Caco-2 (cell line): ENCODE measurements at regions not wholly inside any gene's neighbourhood (a gene's known extent, or its start where the extent isn't known, plus 50 kb on each side); places are given as distances from the start of the nearest gene placed in this dataset.
"Not testable (repeated sequence)": the region's sequence is repeated elsewhere in the genome, so short reads cannot be mapped to it uniquely, and the experiment has no call there.

Source experiments
- BruUV-seq: library from RNA; stranded (reverse); fragments of 400-500 nt; replicated peaks from 2 replicates; lab custom pipeline; 2021; lab: Mats Ljungman, UMichigan
- CTCF ChIA-PET: fragments of 300-600 bp; sonication (Branson Sonifier 250); formaldehyde crosslinking; loops from one replicate; lab custom pipeline; 2022; ENCODE audit warnings: antibody characterized with exemption; lab: Charles Lee
- POLR2A ChIA-PET: fragments of 300-600 bp; sonication (Branson Sonifier 250); formaldehyde crosslinking; loops from one replicate; lab custom pipeline; 2022; ENCODE audit warnings: antibody characterized with exemption; lab: Charles Lee
- DNase-seq, 2 experiments: peaks; one replicate each; pipeline versions ENCODE4 v3.0.0 to v3.0.0-alpha.2; 2020 to 2022
- H3K27me3 ChIP-seq: replicated peaks from 2 replicates; pipeline ENCODE4 v1.6.0; 2011; ENCODE audit warnings: low read length; ENCODE audit not compliant: control insufficient read depth, insufficient read depth
- H3K36me3 ChIP-seq: 2 replicates; pipeline ENCODE4 v1.5.1; 2011; ENCODE audit warnings: low read length; ENCODE audit not compliant: control insufficient read depth, insufficient read depth
- H3K4me1 ChIP-seq: fragments of 250-450 bp; sonication (Bioruptor Pico); 2 replicates; pipeline ENCODE4 v1.5.1; 2020; ENCODE audit warnings: mild to moderate bottlenecking
- H3K4me3 ChIP-seq: 2 replicates; pipeline ENCODE4 v1.5.1; 2011; ENCODE audit warnings: low read depth, mild to moderate bottlenecking, control low read depth, low read length
- H3K9me3 ChIP-seq: fragments of 250-450 bp; sonication (Bioruptor Pico); 2 replicates; pipeline ENCODE4 v1.5.1; 2020; ENCODE audit warnings: mild to moderate bottlenecking, moderate library complexity
- H3K27ac Mint-ChIP-seq: one replicate; pipeline ENCODE4 v1.8.0; 2022; ENCODE audit warnings: mixed read lengths; ENCODE audit not compliant: unreplicated experiment
- H3K27me3 Mint-ChIP-seq: one replicate; pipeline ENCODE4 v1.8.0; 2022; ENCODE audit warnings: mixed read lengths; ENCODE audit not compliant: insufficient read depth, unreplicated experiment
- H3K36me3 Mint-ChIP-seq: one replicate; pipeline ENCODE4 v1.8.0; 2022; ENCODE audit warnings: mild to moderate bottlenecking, mixed read lengths; ENCODE audit not compliant: insufficient read depth, unreplicated experiment
- H3K4me1 Mint-ChIP-seq: one replicate; pipeline ENCODE4 v1.8.0; 2022; ENCODE audit warnings: low read depth, mixed read lengths; ENCODE audit not compliant: unreplicated experiment
- H3K4me3 Mint-ChIP-seq: one replicate; pipeline ENCODE4 v1.8.0; 2022; ENCODE audit warnings: mild to moderate bottlenecking, moderate library complexity, mixed read lengths; ENCODE audit not compliant: unreplicated experiment
- H3K9me3 Mint-ChIP-seq: one replicate; pipeline ENCODE4 v1.8.0; 2022; ENCODE audit warnings: mixed read lengths; ENCODE audit not compliant: unreplicated experiment
- intact Hi-C: fragments of 100-400 bp; cut with micrococcal nuclease; formaldehyde crosslinking; loops from one replicate; pipeline ENCODE4 v1.10.0; 2022; ENCODE audit not compliant: unreplicated experiment
- TF ChIP-seq, protein P1 (sequence below), 2 experiments: fragments of 200-600 bp in 1 of 2; IDR thresholded peaks; 1 replicate in 1 of 2; 2 replicates in 1 of 2; pipeline versions ENCODE4 v1.5.1 to v1.8.0; 2011 to 2022; ENCODE audit warnings: antibody characterized with exemption in 1 of 2, control low read depth in 1 of 2, inconsistent platforms in 1 of 2, low read depth in 1 of 2, low read length in 1 of 2, mild to moderate bottlenecking in 1 of 2, moderate library complexity in 1 of 2; ENCODE audit not compliant: insufficient read depth in 1 of 2, severe bottlenecking in 1 of 2, unreplicated experiment in 1 of 2

DNA sequence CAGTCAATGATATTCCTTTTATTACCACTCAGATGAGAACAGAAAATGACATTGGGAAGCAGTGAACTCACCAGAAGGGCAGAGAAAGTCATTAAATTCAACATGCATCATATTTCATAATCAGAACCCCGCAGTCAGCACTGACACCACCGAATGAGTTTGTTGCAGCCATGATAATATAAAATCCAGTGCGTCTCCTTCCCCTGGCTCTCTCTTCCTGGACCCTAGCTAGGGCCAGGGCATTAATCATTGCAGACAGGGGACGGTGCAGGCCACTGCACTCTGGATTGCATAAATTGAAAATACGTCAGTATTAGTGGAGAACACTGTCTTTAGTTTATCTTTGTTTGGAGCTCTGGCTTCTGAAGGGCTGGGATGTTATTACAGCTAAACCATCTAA lies 931.5 kb downstream of the TYW1 start:
- Mint-ChIP-seq H3K36me3 (no peaks in the 10 kb centered on the region), H3K27me3 (no peaks in the 10 kb centered on the region), H3K27ac (no peak overlapping the region), H3K4me1 (no peaks in the 10 kb centered on the region), H3K9me3 (peaks cover 7% of the 10 kb centered on the region), H3K4me3 (no peak overlapping the region)
- H3K9me3 ChIP-seq = no peaks in the 10 kb centered on the region
- TF ChIP-seq, protein P1, sequence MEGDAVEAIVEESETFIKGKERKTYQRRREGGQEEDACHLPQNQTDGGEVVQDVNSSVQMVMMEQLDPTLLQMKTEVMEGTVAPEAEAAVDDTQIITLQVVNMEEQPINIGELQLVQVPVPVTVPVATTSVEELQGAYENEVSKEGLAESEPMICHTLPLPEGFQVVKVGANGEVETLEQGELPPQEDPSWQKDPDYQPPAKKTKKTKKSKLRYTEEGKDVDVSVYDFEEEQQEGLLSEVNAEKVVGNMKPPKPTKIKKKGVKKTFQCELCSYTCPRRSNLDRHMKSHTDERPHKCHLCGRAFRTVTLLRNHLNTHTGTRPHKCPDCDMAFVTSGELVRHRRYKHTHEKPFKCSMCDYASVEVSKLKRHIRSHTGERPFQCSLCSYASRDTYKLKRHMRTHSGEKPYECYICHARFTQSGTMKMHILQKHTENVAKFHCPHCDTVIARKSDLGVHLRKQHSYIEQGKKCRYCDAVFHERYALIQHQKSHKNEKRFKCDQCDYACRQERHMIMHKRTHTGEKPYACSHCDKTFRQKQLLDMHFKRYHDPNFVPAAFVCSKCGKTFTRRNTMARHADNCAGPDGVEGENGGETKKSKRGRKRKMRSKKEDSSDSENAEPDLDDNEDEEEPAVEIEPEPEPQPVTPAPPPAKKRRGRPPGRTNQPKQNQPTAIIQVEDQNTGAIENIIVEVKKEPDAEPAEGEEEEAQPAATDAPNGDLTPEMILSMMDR (IDR thresholded peaks at IDR 0.05; ENCODE audit: insufficient read depth in 1 of 2, low read depth in 1 of 2, low read length in 1 of 2, severe bottlenecking in 1 of 2, unreplicated experiment in 1 of 2) = no peak
- H3K27me3 ChIP-seq = no peaks in the 10 kb centered on the region
- no peak overlapping the region for H3K4me3 ChIP-seq
- no peak for DNase-seq
- intact Hi-C loops = no loop called here
- no peaks in the 10 kb centered on the region for H3K36me3 ChIP-seq
- POLR2A ChIA-PET = no interaction called here
- CTCF ChIA-PET = no interaction called here
- H3K4me1 ChIP-seq = no peaks in the 10 kb centered on the region
- BruUV-seq = no TSS peak

DNA sequence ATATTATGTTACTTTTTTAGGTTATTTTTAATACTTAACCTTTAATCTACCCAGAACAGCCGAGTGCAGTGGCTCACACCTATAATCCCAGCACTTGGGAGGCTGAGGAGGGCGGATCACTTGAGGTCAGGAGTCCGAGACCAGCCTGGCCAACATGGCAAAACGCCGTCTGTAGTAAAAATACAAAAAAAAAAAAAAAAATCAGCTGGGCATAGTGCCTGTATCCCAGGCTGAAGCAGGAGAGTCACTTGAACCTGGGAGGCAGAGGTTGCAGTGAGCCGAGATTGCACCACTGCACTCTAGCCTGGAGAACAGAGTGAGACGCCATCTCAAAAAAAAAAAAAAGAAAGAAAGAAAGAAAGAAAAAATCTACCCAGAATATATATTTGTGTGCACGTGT lies 939.8 kb downstream of the TYW1 start:
- H3K27me3 ChIP-seq, H3K4me3 ChIP-seq, intact Hi-C loops, POLR2A ChIA-PET, DNase-seq, H3K36me3 ChIP-seq, H3K27ac Mint-ChIP-seq, H3K27me3 Mint-ChIP-seq, BruUV-seq, H3K9me3 ChIP-seq, CTCF ChIA-PET, H3K4me1 ChIP-seq, H3K4me3 Mint-ChIP-seq, H3K4me1 Mint-ChIP-seq, H3K36me3 Mint-ChIP-seq: not testable (repeated sequence)
- H3K9me3 Mint-ChIP-seq = peaks cover 10% of the 10 kb centered on the region

DNA sequence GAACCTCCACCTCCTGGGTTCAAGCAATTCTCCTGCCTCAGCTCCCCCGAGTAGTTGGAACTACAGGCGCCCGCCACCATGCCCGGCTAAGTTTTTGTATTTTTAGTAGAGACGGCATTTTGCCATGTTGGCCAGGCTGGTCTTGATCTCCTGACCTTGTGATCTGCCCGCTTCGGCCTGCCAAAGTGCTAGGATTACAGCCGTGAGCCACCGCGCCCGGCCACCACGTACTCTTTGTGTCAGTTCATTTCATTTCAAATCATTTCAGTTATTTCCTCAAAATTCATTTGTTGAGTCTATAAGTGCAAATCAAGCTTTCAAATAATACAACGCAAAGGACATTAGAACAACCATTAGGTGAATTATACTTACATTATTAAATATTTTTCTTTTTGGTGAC lies 943.8 kb downstream of the TYW1 start:
- Mint-ChIP-seq H3K27me3 (no peaks in the 10 kb centered on the region), H3K27ac (no peak overlapping the region), H3K36me3 (no peaks in the 10 kb centered on the region), H3K9me3 (no peaks in the 10 kb centered on the region), H3K4me1 (no peaks in the 10 kb centered on the region), H3K4me3 (no peak overlapping the region)
- no peak overlapping the region for H3K4me3 ChIP-seq
- no peaks in the 10 kb centered on the region for H3K4me1 ChIP-seq
- no peak for DNase-seq
- H3K9me3 ChIP-seq = no peaks in the 10 kb centered on the region
- no TSS peak for BruUV-seq
- TF ChIP-seq, protein P1 (IDR thresholded peaks at IDR 0.05; ENCODE audit: insufficient read depth in 1 of 2, low read depth in 1 of 2, low read length in 1 of 2, severe bottlenecking in 1 of 2, unreplicated experiment in 1 of 2) = no peak
- ChIA-PET POLR2A (no interaction called here), CTCF (no interaction called here)
- H3K36me3 ChIP-seq = no peaks in the 10 kb centered on the region
- intact Hi-C loops = no loop called here
- no peaks in the 10 kb centered on the region for H3K27me3 ChIP-seq

DNA sequence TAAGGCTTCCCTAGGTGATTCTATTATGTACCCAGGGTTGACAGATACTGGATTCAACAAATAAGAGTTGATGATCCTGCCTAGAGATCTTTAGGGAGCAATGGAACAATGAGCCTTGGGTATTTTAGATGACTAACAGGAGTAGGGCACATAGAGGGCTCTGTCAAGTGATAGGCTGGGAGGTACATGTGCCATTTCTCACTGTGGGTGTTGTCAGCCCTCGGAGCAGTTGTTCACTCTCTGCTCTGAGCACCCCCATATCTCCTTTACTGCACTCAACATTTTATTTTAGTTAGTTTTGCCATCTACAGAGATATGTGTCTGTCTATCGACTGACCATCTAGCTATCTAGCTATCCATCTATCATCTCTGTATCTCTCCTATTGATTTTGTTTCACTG lies 950.6 kb downstream of the TYW1 start:
- ChIA-PET POLR2A (no interaction called here), CTCF (no interaction called here)
- H3K4me1 Mint-ChIP-seq = no peaks in the 10 kb centered on the region
- no peak overlapping the region for H3K27ac Mint-ChIP-seq
- H3K27me3 ChIP-seq = no peaks in the 10 kb centered on the region
- TF ChIP-seq, protein P1 (IDR thresholded peaks at IDR 0.05; ENCODE audit: insufficient read depth in 1 of 2, low read depth in 1 of 2, low read length in 1 of 2, severe bottlenecking in 1 of 2, unreplicated experiment in 1 of 2) = no peak
- no peaks in the 10 kb centered on the region for H3K27me3 Mint-ChIP-seq
- DNase-seq = no peak
- no peaks in the 10 kb centered on the region for H3K9me3 ChIP-seq
- no peaks in the 10 kb centered on the region for H3K36me3 ChIP-seq
- no peaks in the 10 kb centered on the region for H3K9me3 Mint-ChIP-seq
- no peak overlapping the region for H3K4me3 Mint-ChIP-seq
- BruUV-seq = no TSS peak
- intact Hi-C loops = no loop called here
- H3K36me3 Mint-ChIP-seq = no peaks in the 10 kb centered on the region
- H3K4me1 ChIP-seq = no peaks in the 10 kb centered on the region
- no peak overlapping the region for H3K4me3 ChIP-seq
